ENCODE measurements at regions not wholly inside any gene's neighbourhood (a gene's known extent, or its start where the extent isn't known, plus 50 kb on each side); places are given as distances from the start of the nearest gene placed in this dataset.

- TF ChIP-seq EZH2 (IDR thresholded peaks at IDR 0.05; ENCODE audit: low read length), result no peak
- TF ChIP-seq CTCF (optimal IDR thresholded peaks at IDR 0.05 in 1 of 3, IDR thresholded peaks at IDR 0.05 in 1 of 3, conservative IDR thresholded peaks at IDR 0.05 in 1 of 3; ENCODE audit: extremely low read depth in 1 of 3, insufficient read depth in 2 of 3, low read length in 3 of 3), result no peak
Observed at GRCh38 chr17:51454456-51454978, 194.2 kb downstream of the UTP18 start.
